ENCODE measurements at regions not wholly inside any gene's neighbourhood (a gene's known extent, or its start where the extent isn't known, plus 50 kb on each side); places are given as distances from the start of the nearest gene placed in this dataset.
A peak's percentile ranks its signal among the peaks of the same experiment; 100 is the strongest.
"Not testable (repeated sequence)": the region's sequence is repeated elsewhere in the genome, so short reads cannot be mapped to it uniquely, and the experiment has no call there.

GRCh38 chr20:53855733-53856132 is 214.7 kb downstream of the BCAS1 start:
- no peak for DNase-seq

GRCh38 chr20:53854609-53854926 is 215.8 kb downstream of the BCAS1 start:
- DNase-seq: not testable (repeated sequence)

GRCh38 chr20:53853111-53853713 is 217.2 kb downstream of the BCAS1 start:
- no peak for DNase-seq

- DNase-seq: no peak
These were observed 217.7 kb downstream of the BCAS1 start for GRCh38 chr20:53852691-53853090.

GRCh38 chr20:53852014-53852413 is 218.4 kb downstream of the BCAS1 start:
- DNase-seq: no peak

GRCh38 chr20:53850319-53850718 is 220.1 kb downstream of the BCAS1 start:
- DNase-seq: no peak

- no peak for DNase-seq
These were observed 220.8 kb downstream of the BCAS1 start for GRCh38 chr20:53849471-53850059.

- no peak for DNase-seq
These were observed 222.1 kb downstream of the BCAS1 start for GRCh38 chr20:53848304-53848703.

GRCh38 chr20:53847837-53848170 is 222.6 kb downstream of the BCAS1 start:
- DNase-seq: no peak

- no peak for DNase-seq
These were observed 223.1 kb downstream of the BCAS1 start for GRCh38 chr20:53847139-53847836.

- DNase-seq: no peak
These were observed 223.8 kb downstream of the BCAS1 start for GRCh38 chr20:53846640-53847039.

- DNase-seq: no peak
These were observed 224.4 kb downstream of the BCAS1 start for GRCh38 chr20:53845980-53846379.

- DNase-seq: no peak
These were observed 226.1 kb downstream of the BCAS1 start for GRCh38 chr20:53844259-53844658.

GRCh38 chr20:53843645-53844044 is 226.7 kb downstream of the BCAS1 start:
- DNase-seq: no peak

GRCh38 chr20:53842301-53843099 is 227.9 kb downstream of the BCAS1 start:
- DNase-seq: no peak

GRCh38 chr20:53841741-53842140 is 228.7 kb downstream of the BCAS1 start:
- DNase-seq: no peak

GRCh38 chr20:53840532-53840931 is 229.9 kb downstream of the BCAS1 start:
- no peak for DNase-seq

- peak; percentile 27 for DNase-seq
These were observed 230.8 kb downstream of the BCAS1 start for GRCh38 chr20:53839423-53840176.

GRCh38 chr20:53838311-53838868 is 232.0 kb downstream of the BCAS1 start:
- DNase-seq: no peak

- DNase-seq: no peak
These were observed 233.1 kb downstream of the BCAS1 start for GRCh38 chr20:53837126-53837826.

GRCh38 chr20:53834749-53835148 is 235.6 kb downstream of the BCAS1 start:
- no peak for DNase-seq

GRCh38 chr20:53834062-53834442 is 236.3 kb downstream of the BCAS1 start:
- DNase-seq: no peak
